ENCODE measurements at regions not wholly inside any gene's neighbourhood (a gene's known extent, or its start where the extent isn't known, plus 50 kb on each side); places are given as distances from the start of the nearest gene placed in this dataset.

DNA sequence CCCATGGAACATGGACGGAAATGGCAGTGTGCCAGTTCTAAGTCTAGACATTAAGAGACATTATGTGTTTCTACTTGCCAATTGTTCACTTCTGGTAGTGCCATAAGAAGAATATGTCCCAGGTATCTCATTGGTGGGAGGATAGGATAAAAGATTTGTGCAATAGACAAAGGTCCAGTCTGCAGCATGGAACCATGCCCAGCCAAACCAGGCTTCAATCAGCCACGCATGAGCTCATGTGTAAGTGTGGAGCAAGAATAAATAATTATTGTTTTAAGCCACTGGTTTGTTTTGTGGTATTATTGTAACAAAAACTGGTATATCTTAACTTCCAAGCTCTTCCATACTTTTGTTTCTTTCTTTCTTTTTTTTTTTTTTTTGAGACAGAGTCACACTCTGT lies 153.6 kb upstream of the CTTNBP2 start:
- 97% methylated on average over 2 of the region's 2 CpGs for WGBS

DNA sequence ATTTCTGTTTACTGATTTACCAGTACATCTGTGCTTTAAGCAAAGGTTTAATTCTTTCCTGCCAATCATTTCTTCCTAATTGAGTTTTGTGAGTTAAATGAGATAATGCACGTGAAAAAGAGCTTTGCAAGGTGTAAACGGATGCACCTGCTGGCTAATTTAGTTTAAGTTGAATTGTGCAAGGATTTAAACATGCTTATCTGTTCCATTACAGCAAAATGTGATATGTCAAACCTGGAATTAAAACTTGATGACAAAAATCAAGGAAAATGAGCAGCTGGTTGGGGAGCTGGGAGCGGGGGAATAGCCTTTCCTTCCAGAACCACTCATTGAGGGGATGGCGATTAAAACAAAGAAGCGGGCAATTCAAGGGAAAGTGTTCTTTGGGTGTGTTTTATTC lies 155.0 kb upstream of the CTTNBP2 start:
- H3K36me3 ChIP-seq (ENCODE audit: control insufficient read depth in 1 of 2, insufficient read depth in 2 of 2, low read depth in 1 of 2, low read length in 2 of 2): no peaks in the 10 kb centered on the region
- no peak overlapping the region for H4K91ac ChIP-seq (ENCODE audit: low read length)
- no peak for DNase-seq
- H3K79me1 ChIP-seq (replicated peaks; ENCODE audit: low read length, poor library complexity, severe bottlenecking): no peaks in the 10 kb centered on the region
- no peak overlapping the region for H3K27ac ChIP-seq (ENCODE audit: low read length, poor library complexity, severe bottlenecking)
- H4K8ac ChIP-seq (ENCODE audit: low read length): no peak overlapping the region
- no peak overlapping the region for H3K23ac ChIP-seq (ENCODE audit: low read length in 2 of 2)
- no peaks in the 10 kb centered on the region for H3K4me1 ChIP-seq (ENCODE audit: control insufficient read depth, insufficient read depth, low read depth, low read length)
- H2BK15ac ChIP-seq (ENCODE audit: low read depth, poor library complexity, severe bottlenecking): no peak overlapping the region
- H2AFZ ChIP-seq (ENCODE audit: low read depth, low read length): no peak overlapping the region
- H3K14ac ChIP-seq (ENCODE audit: low read length in 2 of 2): no peak overlapping the region
- H3K4me2 ChIP-seq (ENCODE audit: low read length, poor library complexity, severe bottlenecking): no peak overlapping the region
- H2AK5ac ChIP-seq (ENCODE audit: low read length, severe bottlenecking): no peak overlapping the region
- H3K4me3 ChIP-seq (ENCODE audit: insufficient read depth in 1 of 2, low read depth in 1 of 2, low read length in 2 of 2): no peak overlapping the region
- no peak overlapping the region for H3K18ac ChIP-seq (ENCODE audit: low read depth in 1 of 2, low read length in 2 of 2)
- WGBS: 100% methylated on average over 4 of the region's 5 CpGs
- no peaks in the 10 kb centered on the region for H3K9me3 ChIP-seq (ENCODE audit: control insufficient read depth, low read length)
- no peak overlapping the region for H3K4ac ChIP-seq (ENCODE audit: low read depth in 1 of 2, low read length in 2 of 2)
- no peaks in the 10 kb centered on the region for H3K27me3 ChIP-seq (ENCODE audit: control insufficient read depth in 1 of 2, insufficient read depth in 1 of 2, low read length in 2 of 2)
- no peak overlapping the region for H2BK12ac ChIP-seq (ENCODE audit: low read length in 2 of 2)
- no peak overlapping the region for H2BK5ac ChIP-seq (ENCODE audit: low read depth, low read length, poor library complexity, severe bottlenecking)
- no peak overlapping the region for H3K9ac ChIP-seq (ENCODE audit: low read length)
- H2BK120ac ChIP-seq (ENCODE audit: low read depth, low read length): no peak overlapping the region

More for the DNA sequence above, 153.6 kb upstream of the CTTNBP2 start:
- Histone ChIP-seq H2BK12ac (ENCODE audit: low read length in 2 of 2) (no peak overlapping the region), H3K4me1 (ENCODE audit: control insufficient read depth, insufficient read depth, low read depth, low read length) (no peaks in the 10 kb centered on the region), H3K9me3 (ENCODE audit: control insufficient read depth, low read length) (no peaks in the 10 kb centered on the region), H3K36me3 (ENCODE audit: control insufficient read depth in 1 of 2, insufficient read depth in 2 of 2, low read depth in 1 of 2, low read length in 2 of 2) (no peaks in the 10 kb centered on the region), H2BK120ac (ENCODE audit: low read depth, low read length) (no peak overlapping the region), H2BK5ac (ENCODE audit: low read depth, low read length, poor library complexity, severe bottlenecking) (no peak overlapping the region), H2AK5ac (ENCODE audit: low read length, severe bottlenecking) (no peak overlapping the region), H3K79me1 (replicated peaks; ENCODE audit: low read length, poor library complexity, severe bottlenecking) (no peaks in the 10 kb centered on the region), H3K18ac (ENCODE audit: low read depth in 1 of 2, low read length in 2 of 2) (no peak overlapping the region), H3K14ac (ENCODE audit: low read length in 2 of 2) (no peak overlapping the region), H3K4me2 (ENCODE audit: low read length, poor library complexity, severe bottlenecking) (no peak overlapping the region), H2AFZ (ENCODE audit: low read depth, low read length) (no peak overlapping the region), H3K27ac (ENCODE audit: low read length, poor library complexity, severe bottlenecking) (no peak overlapping the region), H3K9ac (ENCODE audit: low read length) (no peak overlapping the region), H3K23ac (ENCODE audit: low read length in 2 of 2) (no peak overlapping the region), H3K4ac (ENCODE audit: low read depth in 1 of 2, low read length in 2 of 2) (no peak overlapping the region), H3K4me3 (ENCODE audit: insufficient read depth in 1 of 2, low read depth in 1 of 2, low read length in 2 of 2) (no peak overlapping the region), H3K27me3 (ENCODE audit: control insufficient read depth in 1 of 2, insufficient read depth in 1 of 2, low read length in 2 of 2) (no peaks in the 10 kb centered on the region), H4K91ac (ENCODE audit: low read length) (no peak overlapping the region), H2BK15ac (ENCODE audit: low read depth, poor library complexity, severe bottlenecking) (no peak overlapping the region), H4K8ac (ENCODE audit: low read length) (no peak overlapping the region)
- DNase-seq: no peak

DNA sequence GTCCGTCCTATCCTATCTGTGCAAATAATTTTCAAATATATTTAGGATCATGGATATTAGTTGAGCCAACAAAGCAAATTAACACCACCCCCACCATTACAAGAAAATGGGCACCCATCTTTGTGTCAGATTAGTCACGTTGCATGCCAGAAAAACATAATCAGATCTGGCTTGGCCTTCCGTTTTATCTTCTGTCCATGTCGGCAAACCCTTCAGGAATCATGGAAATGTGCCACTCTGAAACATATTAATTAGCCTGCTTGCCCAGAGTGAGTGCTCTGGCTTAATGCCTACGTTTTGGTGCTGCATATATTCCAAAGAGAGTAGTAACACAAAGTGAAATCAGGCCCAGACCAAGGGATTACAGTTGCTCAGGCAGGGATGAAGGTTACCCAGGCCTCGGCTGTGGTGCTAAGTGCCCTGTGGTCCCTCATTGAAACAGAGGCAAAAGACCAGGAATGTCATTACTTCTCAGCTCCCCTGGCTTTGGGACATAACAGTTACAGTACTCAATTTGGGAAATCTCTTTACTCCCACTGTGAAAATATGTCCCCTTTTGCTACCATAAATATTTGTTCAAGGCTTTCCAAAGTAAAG lies 154.0 kb upstream of the LSM8 start:
- Histone ChIP-seq H3K9me3 (ENCODE audit: control insufficient read depth, low read length) (no peaks in the 10 kb centered on the region), H3K14ac (ENCODE audit: low read length in 2 of 2) (no peak overlapping the region), H4K8ac (ENCODE audit: low read length) (no peak overlapping the region), H3K36me3 (ENCODE audit: control insufficient read depth in 1 of 2, insufficient read depth in 2 of 2, low read depth in 1 of 2, low read length in 2 of 2) (no peaks in the 10 kb centered on the region), H3K4me3 (ENCODE audit: insufficient read depth in 1 of 2, low read depth in 1 of 2, low read length in 2 of 2) (no peak overlapping the region), H3K4me1 (ENCODE audit: control insufficient read depth, insufficient read depth, low read depth, low read length) (no peaks in the 10 kb centered on the region), H3K27ac (ENCODE audit: low read length, poor library complexity, severe bottlenecking) (no peak overlapping the region), H2AFZ (ENCODE audit: low read depth, low read length) (no peak overlapping the region), H2BK120ac (ENCODE audit: low read depth, low read length) (no peak overlapping the region), H3K79me1 (replicated peaks; ENCODE audit: low read length, poor library complexity, severe bottlenecking) (no peaks in the 10 kb centered on the region), H3K4ac (ENCODE audit: low read depth in 1 of 2, low read length in 2 of 2) (no peak overlapping the region), H3K9ac (ENCODE audit: low read length) (no peak overlapping the region), H3K27me3 (ENCODE audit: control insufficient read depth in 1 of 2, insufficient read depth in 1 of 2, low read length in 2 of 2) (no peaks in the 10 kb centered on the region), H3K4me2 (ENCODE audit: low read length, poor library complexity, severe bottlenecking) (no peak overlapping the region), H3K23ac (ENCODE audit: low read length in 2 of 2) (no peak overlapping the region), H4K91ac (ENCODE audit: low read length) (no peak overlapping the region), H2AK5ac (ENCODE audit: low read length, severe bottlenecking) (no peak overlapping the region), H2BK5ac (ENCODE audit: low read depth, low read length, poor library complexity, severe bottlenecking) (no peak overlapping the region), H3K18ac (ENCODE audit: low read depth in 1 of 2, low read length in 2 of 2) (no peak overlapping the region), H2BK15ac (ENCODE audit: low read depth, poor library complexity, severe bottlenecking) (no peak overlapping the region), H2BK12ac (ENCODE audit: low read length in 2 of 2) (no peak overlapping the region)
- WGBS: 74% methylated on average over 6 of the region's 6 CpGs
- no peak for DNase-seq

DNA sequence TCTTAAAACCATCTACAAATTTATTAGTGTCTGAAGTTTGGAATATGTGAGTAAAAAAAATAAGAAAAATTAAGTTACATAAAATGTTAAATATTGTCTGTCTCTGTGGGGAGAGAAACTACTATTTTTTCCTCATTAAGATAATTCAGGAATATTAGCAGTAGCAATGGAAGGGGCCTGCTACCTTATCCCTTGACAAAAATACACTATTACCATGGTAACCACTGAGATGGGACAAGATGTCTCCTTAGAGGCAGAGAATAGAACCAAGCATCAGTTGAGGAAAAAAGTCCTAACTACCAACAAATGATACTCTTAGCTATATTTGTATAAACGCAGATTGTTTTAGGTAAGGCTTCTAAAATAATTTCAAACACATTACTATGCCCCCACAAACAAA lies 150.7 kb upstream of the LSM8 start:
- Histone ChIP-seq H3K79me1 (replicated peaks; ENCODE audit: low read length, poor library complexity, severe bottlenecking) (no peaks in the 10 kb centered on the region), H3K27ac (ENCODE audit: low read length, poor library complexity, severe bottlenecking) (no peak overlapping the region), H2BK5ac (ENCODE audit: low read depth, low read length, poor library complexity, severe bottlenecking) (no peak overlapping the region), H3K36me3 (ENCODE audit: control insufficient read depth in 1 of 2, insufficient read depth in 2 of 2, low read depth in 1 of 2, low read length in 2 of 2) (no peaks in the 10 kb centered on the region), H3K9me3 (ENCODE audit: control insufficient read depth, low read length) (no peaks in the 10 kb centered on the region), H2BK120ac (ENCODE audit: low read depth, low read length) (no peak overlapping the region), H4K91ac (ENCODE audit: low read length) (no peak overlapping the region), H3K9ac (ENCODE audit: low read length) (no peak overlapping the region), H3K27me3 (ENCODE audit: control insufficient read depth in 1 of 2, insufficient read depth in 1 of 2, low read length in 2 of 2) (peaks cover 0 to 3% of the 10 kb centered on the region in 2 experiments), H2BK12ac (ENCODE audit: low read length in 2 of 2) (no peak overlapping the region), H3K23ac (ENCODE audit: low read length in 2 of 2) (no peak overlapping the region), H3K14ac (ENCODE audit: low read length in 2 of 2) (no peak overlapping the region), H2AFZ (ENCODE audit: low read depth, low read length) (no peak overlapping the region), H3K4me1 (ENCODE audit: control insufficient read depth, insufficient read depth, low read depth, low read length) (no peaks in the 10 kb centered on the region), H2BK15ac (ENCODE audit: low read depth, poor library complexity, severe bottlenecking) (no peak overlapping the region), H3K4ac (ENCODE audit: low read depth in 1 of 2, low read length in 2 of 2) (no peak overlapping the region), H3K18ac (ENCODE audit: low read depth in 1 of 2, low read length in 2 of 2) (no peak overlapping the region), H3K4me2 (ENCODE audit: low read length, poor library complexity, severe bottlenecking) (no peak overlapping the region), H2AK5ac (ENCODE audit: low read length, severe bottlenecking) (no peak overlapping the region), H4K8ac (ENCODE audit: low read length) (no peak overlapping the region), H3K4me3 (ENCODE audit: insufficient read depth in 1 of 2, low read depth in 1 of 2, low read length in 2 of 2) (no peak overlapping the region)
- 50% methylated on average over 1 of the region's 1 CpG for WGBS
- no peak for DNase-seq

Data from mesenchymal stem cell (in vitro differentiated cells and primary cell).